Neural cell (in vitro differentiated cells): ENCODE measurements at regions not wholly inside any gene's neighbourhood (a gene's known extent, or its start where the extent isn't known, plus 50 kb on each side); places are given as distances from the start of the nearest gene placed in this dataset.

Experiments
- CTCF ChIP-seq: fragments of 450-650 bp; IDR thresholded peaks from 2 replicates; pipeline ENCODE4 v1.5.1; 2014; ENCODE audit warnings: antibody characterized with exemption, mild to moderate bottlenecking, moderate library complexity; ENCODE audit not compliant: poor library complexity, severe bottlenecking
- EZH2 ChIP-seq: fragments of 200-600, 300-800 bp; shearing (Covaris generic), sonication (generic); IDR thresholded peaks from 2 replicates; pipeline ENCODE4 v1.6.1; 2014; ENCODE audit warnings: antibody characterized with exemption, low read length, borderline replicate concordance, mild to moderate bottlenecking; ENCODE audit not compliant: insufficient read depth, poor library complexity, severe bottlenecking
- MXI1 ChIP-seq: fragments of 450-650 bp; conservative IDR thresholded peaks from 2 replicates; pipeline ENCODE4 v1.6.1; 2014; ENCODE audit warnings: antibody characterized with exemption, mild to moderate bottlenecking; ENCODE audit not compliant: poor library complexity, severe bottlenecking
- POLR2AphosphoS5 ChIP-seq: IDR thresholded peaks from 2 replicates; pipeline ENCODE4 v1.6.1; 2012
- REST ChIP-seq: IDR thresholded peaks from 2 replicates; pipeline ENCODE4 v1.6.1; 2012; ENCODE audit warnings: borderline replicate concordance
- TAF1 ChIP-seq: IDR thresholded peaks from 2 replicates; pipeline ENCODE4 v1.6.1; 2012; ENCODE audit warnings: low read depth

GRCh38 chr3:147246906-147247305 is 159.4 kb downstream of the ZIC4 start:
- TF ChIP-seq EZH2, result no peak
- TF ChIP-seq CTCF, result no peak
- no peak for TF ChIP-seq MXI1
- no peak for TF ChIP-seq REST
- no peak for TF ChIP-seq POLR2AphosphoS5
- no peak for TF ChIP-seq TAF1
